Endothelial cell (in vitro differentiated cells): ENCODE measurements at regions not wholly inside any gene's neighbourhood (a gene's known extent, or its start where the extent isn't known, plus 50 kb on each side); places are given as distances from the start of the nearest gene placed in this dataset.

Experiments used
- DNase-seq: peaks from one replicate; pipeline ENCODE4 v3.0.0; 2021; ENCODE audit warnings: low spot score
- H3K27ac Mint-ChIP-seq: one replicate; pipeline ENCODE4 v1.8.0; 2021; ENCODE audit warnings: mixed read lengths, inconsistent platforms; ENCODE audit not compliant: unreplicated experiment
- H3K27me3 Mint-ChIP-seq: one replicate; pipeline ENCODE4 v1.8.0; 2021; ENCODE audit warnings: mild to moderate bottlenecking, moderate library complexity, mixed read lengths, inconsistent platforms; ENCODE audit not compliant: unreplicated experiment
- H3K36me3 Mint-ChIP-seq: one replicate; pipeline ENCODE4 v1.8.0; 2021; ENCODE audit warnings: mild to moderate bottlenecking, low read depth, mixed read lengths, inconsistent platforms; ENCODE audit not compliant: unreplicated experiment
- H3K4me1 Mint-ChIP-seq: one replicate; pipeline ENCODE4 v1.8.0; 2021; ENCODE audit warnings: mild to moderate bottlenecking, mixed read lengths, inconsistent platforms; ENCODE audit not compliant: unreplicated experiment
- H3K4me3 Mint-ChIP-seq: one replicate; pipeline ENCODE4 v1.8.0; 2021; ENCODE audit warnings: mild to moderate bottlenecking, mixed read lengths, inconsistent platforms; ENCODE audit not compliant: unreplicated experiment
- H3K9me3 Mint-ChIP-seq: one replicate; pipeline ENCODE4 v1.8.0; 2021; ENCODE audit warnings: mixed read lengths, inconsistent platforms; ENCODE audit not compliant: unreplicated experiment
- TF ChIP-seq, protein P1 (sequence below): fragments of 200-600 bp; sonication (generic); IDR thresholded peaks from one replicate; pipeline ENCODE4 v1.5.0; 2021; ENCODE audit warnings: antibody characterized with exemption; ENCODE audit not compliant: unreplicated experiment

DNA sequence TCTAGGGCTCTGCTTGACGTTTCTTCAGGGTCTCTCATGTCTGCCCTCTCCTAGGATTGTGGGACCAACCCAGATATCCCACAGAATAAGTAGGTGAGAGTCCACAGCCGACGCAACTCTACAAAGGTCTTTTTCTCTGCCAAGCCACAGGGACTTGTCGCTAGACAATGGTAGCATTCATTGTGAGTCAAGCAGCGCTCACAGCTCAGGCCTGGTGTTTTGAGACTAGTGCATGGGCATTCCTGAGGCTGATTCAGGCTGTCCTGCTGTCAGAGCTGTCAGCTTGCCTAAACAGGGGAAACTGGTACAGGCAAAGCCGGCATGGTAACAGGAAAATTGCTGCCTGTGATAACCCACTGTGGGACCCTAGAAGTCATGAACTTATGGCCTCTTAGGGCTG is 610.6 kb upstream of the TSPY4 start:
- H3K4me1 Mint-ChIP-seq, result no peaks in the 10 kb centered on the region
- no peak overlapping the region for H3K27ac Mint-ChIP-seq
- peaks cover 2% of the 10 kb centered on the region for H3K27me3 Mint-ChIP-seq
- TF ChIP-seq, protein P1, sequence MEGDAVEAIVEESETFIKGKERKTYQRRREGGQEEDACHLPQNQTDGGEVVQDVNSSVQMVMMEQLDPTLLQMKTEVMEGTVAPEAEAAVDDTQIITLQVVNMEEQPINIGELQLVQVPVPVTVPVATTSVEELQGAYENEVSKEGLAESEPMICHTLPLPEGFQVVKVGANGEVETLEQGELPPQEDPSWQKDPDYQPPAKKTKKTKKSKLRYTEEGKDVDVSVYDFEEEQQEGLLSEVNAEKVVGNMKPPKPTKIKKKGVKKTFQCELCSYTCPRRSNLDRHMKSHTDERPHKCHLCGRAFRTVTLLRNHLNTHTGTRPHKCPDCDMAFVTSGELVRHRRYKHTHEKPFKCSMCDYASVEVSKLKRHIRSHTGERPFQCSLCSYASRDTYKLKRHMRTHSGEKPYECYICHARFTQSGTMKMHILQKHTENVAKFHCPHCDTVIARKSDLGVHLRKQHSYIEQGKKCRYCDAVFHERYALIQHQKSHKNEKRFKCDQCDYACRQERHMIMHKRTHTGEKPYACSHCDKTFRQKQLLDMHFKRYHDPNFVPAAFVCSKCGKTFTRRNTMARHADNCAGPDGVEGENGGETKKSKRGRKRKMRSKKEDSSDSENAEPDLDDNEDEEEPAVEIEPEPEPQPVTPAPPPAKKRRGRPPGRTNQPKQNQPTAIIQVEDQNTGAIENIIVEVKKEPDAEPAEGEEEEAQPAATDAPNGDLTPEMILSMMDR, result no peak
- peaks cover 2% of the 10 kb centered on the region for H3K36me3 Mint-ChIP-seq
- peaks cover 6% of the 10 kb centered on the region for H3K9me3 Mint-ChIP-seq
- H3K4me3 Mint-ChIP-seq, result no peak overlapping the region
- no peak for DNase-seq

DNA sequence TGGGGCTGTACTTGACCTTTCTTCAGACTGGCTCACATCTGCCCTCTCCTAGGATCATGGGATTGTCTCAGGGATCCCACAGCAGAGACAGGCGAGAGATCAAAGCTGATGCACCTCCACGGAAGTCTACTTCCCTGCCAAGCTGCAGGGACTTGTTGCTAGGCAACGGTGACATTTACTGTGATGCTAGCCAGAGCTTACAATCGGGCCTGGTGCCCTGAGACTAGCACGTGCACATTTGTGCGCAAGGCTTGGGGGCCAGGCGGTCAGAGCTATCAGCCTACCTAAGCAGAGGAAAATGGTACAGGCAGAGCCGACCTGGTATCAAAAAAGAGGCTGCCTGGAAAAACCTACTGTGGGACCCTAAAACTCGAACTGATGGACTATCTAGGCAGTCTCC is 607.3 kb upstream of the TSPY4 start:
- TF ChIP-seq, protein P1, result no peak
- Mint-ChIP-seq H3K27me3 (no peaks in the 10 kb centered on the region), H3K4me1 (no peaks in the 10 kb centered on the region), H3K27ac (no peak overlapping the region), H3K9me3 (peaks cover 6% of the 10 kb centered on the region), H3K36me3 (peaks cover 2% of the 10 kb centered on the region), H3K4me3 (no peak overlapping the region)
- no peak for DNase-seq

GRCh38 chrY:8741343-8742069 is 595.8 kb upstream of the TSPY4 start:
- H3K27me3 Mint-ChIP-seq, result peaks cover 2% of the 10 kb centered on the region
- H3K27ac Mint-ChIP-seq, result no peak overlapping the region
- TF ChIP-seq, protein P1, result no peak
- H3K9me3 Mint-ChIP-seq, result peaks cover 10% of the 10 kb centered on the region
- DNase-seq, result no peak
- no peak overlapping the region for H3K4me3 Mint-ChIP-seq
- H3K4me1 Mint-ChIP-seq, result no peaks in the 10 kb centered on the region
- no peaks in the 10 kb centered on the region for H3K36me3 Mint-ChIP-seq

- no peak for DNase-seq
- Mint-ChIP-seq H3K4me3 (no peak overlapping the region), H3K9me3 (peaks cover 5% of the 10 kb centered on the region), H3K36me3 (no peaks in the 10 kb centered on the region), H3K4me1 (no peaks in the 10 kb centered on the region), H3K27ac (no peak overlapping the region), H3K27me3 (no peaks in the 10 kb centered on the region)
- TF ChIP-seq, protein P1, result no peak
These were observed 573.1 kb upstream of the TSPY4 start for GRCh38 chrY:8764184-8764583.

DNA sequence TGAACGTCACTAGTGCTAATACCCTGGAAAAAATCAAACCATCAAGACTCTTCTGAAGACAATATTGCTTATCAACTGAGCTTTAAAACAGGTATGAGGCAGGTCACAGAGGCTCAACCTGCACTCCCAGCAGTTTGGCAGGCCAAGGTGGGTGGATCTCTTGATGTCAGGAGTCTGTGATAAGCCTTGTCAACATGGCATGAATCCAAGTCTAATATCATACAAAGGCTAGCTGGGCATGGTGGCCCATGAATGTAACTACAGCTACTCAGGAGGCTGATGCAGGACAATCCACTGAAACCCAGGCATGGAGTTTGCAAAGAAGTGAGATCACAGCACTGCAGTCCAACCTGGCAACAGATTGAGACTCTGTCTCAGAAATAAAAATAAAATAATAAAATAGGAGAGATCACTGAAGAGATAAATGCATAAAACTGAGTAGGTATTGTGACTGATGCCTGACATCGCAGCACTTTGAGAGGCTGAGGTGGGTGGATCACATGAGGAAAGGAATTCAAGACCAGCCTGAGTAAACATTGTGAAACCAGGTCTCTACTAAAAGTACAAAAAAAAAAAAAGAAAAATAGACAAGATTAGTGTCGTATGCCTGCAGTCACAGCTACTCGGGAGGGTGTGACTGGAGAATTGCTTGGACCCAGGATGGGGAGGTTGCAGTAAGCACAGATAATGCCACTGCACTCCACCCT is 555.9 kb upstream of the TSPY4 start:
- TF ChIP-seq, protein P1, result no peak
- Mint-ChIP-seq H3K27ac (no peak overlapping the region), H3K27me3 (no peaks in the 10 kb centered on the region), H3K36me3 (no peaks in the 10 kb centered on the region), H3K9me3 (no peaks in the 10 kb centered on the region), H3K4me3 (no peak overlapping the region), H3K4me1 (no peaks in the 10 kb centered on the region)
- DNase-seq, result no peak
